Ovary (tissue), 7 donors: ENCODE measurements at regions not wholly inside any gene's neighbourhood (a gene's known extent, or its start where the extent isn't known, plus 50 kb on each side); places are given as distances from the start of the nearest gene placed in this dataset.
"Not testable (repeated sequence)": the region's sequence is repeated elsewhere in the genome, so short reads cannot be mapped to it uniquely, and the experiment has no call there.

Experiments used
- DNase-seq, 5 donors: peaks; one replicate each; pipeline ENCODE4 v3.0.0-alpha.2; 2019 to 2020
- H3K27ac ChIP-seq, 2 donors: fragments of 200-600 bp; one replicate each; pipeline versions ENCODE4 v1.5.1 to v1.8.0; 2019 to 2022
- H3K27me3 ChIP-seq: fragments of 200-600 bp; one replicate; pipeline ENCODE4 v1.8.0; 2022
- H3K36me3 ChIP-seq: fragments of 200-600 bp; sonication (generic); one replicate; pipeline ENCODE4 v1.5.1; 2019
- H3K4me1 ChIP-seq: one replicate; pipeline ENCODE4 v1.8.1; 2013; ENCODE audit warnings: mild to moderate bottlenecking, moderate library complexity; ENCODE audit not compliant: insufficient read depth
- H3K4me3 ChIP-seq: fragments of 200-600 bp; sonication (generic); one replicate; pipeline ENCODE4 v1.5.1; 2017
- H3K9me3 ChIP-seq, 2 donors: fragments of 200-600 bp in 1 of 2; sonication (generic) in 1 of 2; one replicate each; pipeline versions ENCODE4 v1.5.1 to v1.8.1; 2013 to 2019; ENCODE audit warnings: mild to moderate bottlenecking in 1 of 2, moderate library complexity in 1 of 2
- CTCF ChIP-seq, 3 donors: fragments of 450-650 bp in 2 of 3; fragments of 200-600 bp in 1 of 3; IDR thresholded peaks; one replicate each; pipeline versions ENCODE4 v1.5.1 to v1.8.0; 2016 to 2022; ENCODE audit warnings: antibody characterized with exemption in 3 of 3, mild to moderate bottlenecking in 1 of 3
- EP300 ChIP-seq: sonication (generic); formaldehyde crosslinking; IDR thresholded peaks from one replicate; pipeline ENCODE4 v1.6.1; 2017; ENCODE audit warnings: antibody characterized with exemption
- POLR2A ChIP-seq: fragments of 450-650 bp; IDR thresholded peaks from one replicate; pipeline ENCODE4 v1.6.1; 2017; ENCODE audit warnings: antibody characterized with exemption, mild to moderate bottlenecking, moderate library complexity
- WGBS, 3 donors: extraction: QIAGEN DNeasy Blood & Tissue Kit in 1 of 3; methylation state at CpG; one replicate each; pipeline versions ENCODE4 v1.1.5 to v1.1.7; 2013 to 2017; 5-methylcytosine and 5-hydroxymethylcytosine counted together
- intact Hi-C, 4 donors: fragments of 100-400 bp; cut with DNase I; formaldehyde crosslinking; loops; one replicate each; pipeline versions ENCODE4 v1.11.0 to v1.15.1; 2022 to 2023
- donor health status: DM: no; HTN: no; CAD: no; lungs with moderate emphysema.
- donor health status: DM: no; HTN: no; CAD: no.
- donor health status: Bipolar disorder and iron deficiency.
- donor health status: DM: no; HTN: no; CAD: no.
- donor health status: DM: yes; HTN: yes; CAD: no.

- TF ChIP-seq POLR2A = no peak
- no peak for TF ChIP-seq EP300
- TF ChIP-seq CTCF (IDR thresholded peaks at IDR 0.05) = no peak
- intact Hi-C loops = no loop called here
- H3K4me3 ChIP-seq = no peak overlapping the region
- no peak for DNase-seq
- H3K27ac ChIP-seq = no peak overlapping the region
- no peaks in the 10 kb centered on the region for H3K4me1 ChIP-seq
- H3K36me3 ChIP-seq = no peaks in the 10 kb centered on the region
- WGBS, 3 donors = 61 to 79% (median 67%) methylated on average over 4 of the region's 4 CpGs
- H3K9me3 ChIP-seq = no peaks in the 10 kb centered on the region
- H3K27me3 ChIP-seq = no peaks in the 10 kb centered on the region
Observed at GRCh38 chr9:117938896-117939295, 234.7 kb downstream of the TLR4 start.

- DNase-seq, H3K27ac ChIP-seq, H3K4me1 ChIP-seq, H3K4me3 ChIP-seq, H3K27me3 ChIP-seq, H3K9me3 ChIP-seq, intact Hi-C loops, H3K36me3 ChIP-seq: not testable (repeated sequence)
- WGBS, 3 donors = 80 to 86% (median 83%) methylated on average over 3 of the region's 3 CpGs
Observed at GRCh38 chr9:117944750-117945149, 240.5 kb downstream of the TLR4 start.

GRCh38 chr9:117945286-117945685, 241.1 kb downstream of the TLR4 start:
- Histone ChIP-seq H3K27ac (no peak overlapping the region), H3K9me3 (no peaks in the 10 kb centered on the region), H3K36me3 (no peaks in the 10 kb centered on the region), H3K4me1 (no peaks in the 10 kb centered on the region), H3K27me3 (no peaks in the 10 kb centered on the region), H3K4me3 (no peak overlapping the region)
- DNase-seq = no peak
- intact Hi-C loops = no loop called here
- WGBS, 3 donors = 76 to 89% (median 88%) methylated on average over 4 of the region's 4 CpGs
- no peak for TF ChIP-seq EP300
- TF ChIP-seq POLR2A = no peak
- no peak for TF ChIP-seq CTCF (IDR thresholded peaks at IDR 0.05)

GRCh38 chr9:117951127-117951526, 246.9 kb downstream of the TLR4 start:
- Histone ChIP-seq H3K4me3 (no peak overlapping the region), H3K36me3 (no peaks in the 10 kb centered on the region), H3K27ac (no peak overlapping the region), H3K27me3 (no peaks in the 10 kb centered on the region), H3K9me3 (no peaks in the 10 kb centered on the region), H3K4me1 (no peaks in the 10 kb centered on the region)
- TF ChIP-seq CTCF (IDR thresholded peaks at IDR 0.05) (no peak), POLR2A (no peak), EP300 (no peak)
- no peak for DNase-seq
- intact Hi-C loops = no loop called here
- WGBS, 3 donors = 91 to 94% (median 92%) methylated on average over 7 of the region's 7 CpGs

GRCh38 chr9:117952581-117952980, 248.4 kb downstream of the TLR4 start:
- no peak overlapping the region for H3K27ac ChIP-seq
- intact Hi-C loops = no loop called here
- no peak overlapping the region for H3K4me3 ChIP-seq
- TF ChIP-seq EP300 (no peak), POLR2A (no peak), CTCF (IDR thresholded peaks at IDR 0.05) (no peak)
- no peaks in the 10 kb centered on the region for H3K9me3 ChIP-seq
- DNase-seq = no peak
- H3K27me3 ChIP-seq = no peaks in the 10 kb centered on the region
- 2 to 6% (median 3%) methylated on average over 2 of the region's 2 CpGs for WGBS, 3 donors
- H3K4me1 ChIP-seq = no peaks in the 10 kb centered on the region
- H3K36me3 ChIP-seq = no peaks in the 10 kb centered on the region
